ENCODE measurements at regions not wholly inside any gene's neighbourhood (a gene's known extent, or its start where the extent isn't known, plus 50 kb on each side); places are given as distances from the start of the nearest gene placed in this dataset.

- no peak overlapping the region for H3K4me3 ChIP-seq (ENCODE audit: low read depth, low read length)
- H3K27ac Mint-ChIP-seq (ENCODE audit: unreplicated experiment): no peak overlapping the region
- TF ChIP-seq CTCF (IDR thresholded peaks at IDR 0.05; ENCODE audit: insufficient read depth in 1 of 2, low read depth in 1 of 2, low read length in 1 of 2, severe bottlenecking in 1 of 2, unreplicated experiment in 1 of 2): no peak
- no peaks in the 10 kb centered on the region for H3K36me3 ChIP-seq (ENCODE audit: control insufficient read depth, insufficient read depth, low read length)
- POLR2A ChIA-PET: no interaction called here
- intact Hi-C loops (cut with micrococcal nuclease; ENCODE audit: unreplicated experiment): no loop called here
- H3K27me3 ChIP-seq (replicated peaks; ENCODE audit: control insufficient read depth, insufficient read depth, low read length): no peaks in the 10 kb centered on the region
- CTCF ChIA-PET: no interaction called here
- no TSS peak for BruUV-seq (replicated peaks)
- no peaks in the 10 kb centered on the region for H3K4me1 Mint-ChIP-seq (ENCODE audit: low read depth, unreplicated experiment)
- H3K9me3 ChIP-seq: no peaks in the 10 kb centered on the region
- H3K9me3 Mint-ChIP-seq (ENCODE audit: unreplicated experiment): no peaks in the 10 kb centered on the region
- H3K4me3 Mint-ChIP-seq (ENCODE audit: unreplicated experiment): no peak overlapping the region
- H3K4me1 ChIP-seq: no peaks in the 10 kb centered on the region
- no peaks in the 10 kb centered on the region for H3K27me3 Mint-ChIP-seq (ENCODE audit: insufficient read depth, unreplicated experiment)
- H3K36me3 Mint-ChIP-seq (ENCODE audit: insufficient read depth, unreplicated experiment): no peaks in the 10 kb centered on the region
- DNase-seq: no peak
Measured at GRCh38 chr10:88126699-88127098, 263.3 kb downstream of the PTEN start.

GRCh38 chr10:88127269-88127668 is 263.8 kb downstream of the PTEN start:
- H3K27me3 Mint-ChIP-seq (ENCODE audit: insufficient read depth, unreplicated experiment): no peaks in the 10 kb centered on the region

DNA sequence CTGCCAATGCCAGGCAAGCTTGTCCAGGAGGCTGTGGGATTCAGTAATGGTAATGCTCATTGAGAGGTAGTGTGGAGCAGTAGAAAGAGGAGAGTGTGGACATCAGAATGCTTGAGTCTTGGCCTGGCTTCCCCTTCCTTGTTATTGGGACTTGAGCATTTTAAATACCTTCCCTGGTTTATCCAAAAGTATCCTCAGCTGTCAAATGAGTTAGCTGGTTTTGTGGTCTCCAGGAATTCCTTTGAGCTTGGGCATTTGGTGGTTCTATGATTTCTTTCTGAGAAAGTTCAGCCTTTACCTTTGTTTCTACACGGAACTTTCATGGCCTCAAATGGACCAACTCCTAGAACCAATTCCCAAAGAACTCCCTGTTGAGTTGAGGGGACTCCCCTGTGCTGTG is 264.3 kb downstream of the PTEN start:
- no peak overlapping the region for H3K4me3 Mint-ChIP-seq (ENCODE audit: unreplicated experiment)
- Histone ChIP-seq H3K9me3 (no peaks in the 10 kb centered on the region), H3K4me3 (ENCODE audit: low read depth, low read length) (no peak overlapping the region), H3K4me1 (no peaks in the 10 kb centered on the region), H3K36me3 (ENCODE audit: control insufficient read depth, insufficient read depth, low read length) (no peaks in the 10 kb centered on the region), H3K27me3 (replicated peaks; ENCODE audit: control insufficient read depth, insufficient read depth, low read length) (no peaks in the 10 kb centered on the region)
- no peak overlapping the region for H3K27ac Mint-ChIP-seq (ENCODE audit: unreplicated experiment)
- POLR2A ChIA-PET: no interaction called here
- no peak for DNase-seq
- H3K9me3 Mint-ChIP-seq (ENCODE audit: unreplicated experiment): no peaks in the 10 kb centered on the region
- no peaks in the 10 kb centered on the region for H3K4me1 Mint-ChIP-seq (ENCODE audit: low read depth, unreplicated experiment)
- H3K27me3 Mint-ChIP-seq (ENCODE audit: insufficient read depth, unreplicated experiment): no peaks in the 10 kb centered on the region
- TF ChIP-seq CTCF (IDR thresholded peaks at IDR 0.05; ENCODE audit: insufficient read depth in 1 of 2, low read depth in 1 of 2, low read length in 1 of 2, severe bottlenecking in 1 of 2, unreplicated experiment in 1 of 2): no peak
- CTCF ChIA-PET: no interaction called here
- intact Hi-C loops (cut with micrococcal nuclease; ENCODE audit: unreplicated experiment): no loop called here
- no TSS peak for BruUV-seq (replicated peaks)
- H3K36me3 Mint-ChIP-seq (ENCODE audit: insufficient read depth, unreplicated experiment): no peaks in the 10 kb centered on the region

More at GRCh38 chr10:88127269-88127668, 263.8 kb downstream of the PTEN start:
- no peak for DNase-seq
- H3K4me1 ChIP-seq: no peaks in the 10 kb centered on the region
- H3K27me3 ChIP-seq (replicated peaks; ENCODE audit: control insufficient read depth, insufficient read depth, low read length): no peaks in the 10 kb centered on the region
- BruUV-seq (replicated peaks): no TSS peak
- no peaks in the 10 kb centered on the region for H3K9me3 ChIP-seq
- Mint-ChIP-seq H3K27ac (ENCODE audit: unreplicated experiment) (no peak overlapping the region), H3K36me3 (ENCODE audit: insufficient read depth, unreplicated experiment) (no peaks in the 10 kb centered on the region), H3K4me3 (ENCODE audit: unreplicated experiment) (no peak overlapping the region), H3K9me3 (ENCODE audit: unreplicated experiment) (no peaks in the 10 kb centered on the region), H3K4me1 (ENCODE audit: low read depth, unreplicated experiment) (no peaks in the 10 kb centered on the region)
- ChIA-PET CTCF (no interaction called here), POLR2A (no interaction called here)
- intact Hi-C loops (cut with micrococcal nuclease; ENCODE audit: unreplicated experiment): no loop called here
- H3K36me3 ChIP-seq (ENCODE audit: control insufficient read depth, insufficient read depth, low read length): no peaks in the 10 kb centered on the region
- no peak for TF ChIP-seq CTCF (IDR thresholded peaks at IDR 0.05; ENCODE audit: insufficient read depth in 1 of 2, low read depth in 1 of 2, low read length in 1 of 2, severe bottlenecking in 1 of 2, unreplicated experiment in 1 of 2)
- H3K4me3 ChIP-seq (ENCODE audit: low read depth, low read length): no peak overlapping the region
